ENCODE measurements at regions not wholly inside any gene's neighbourhood (a gene's known extent, or its start where the extent isn't known, plus 50 kb on each side); places are given as distances from the start of the nearest gene placed in this dataset.

DNA sequence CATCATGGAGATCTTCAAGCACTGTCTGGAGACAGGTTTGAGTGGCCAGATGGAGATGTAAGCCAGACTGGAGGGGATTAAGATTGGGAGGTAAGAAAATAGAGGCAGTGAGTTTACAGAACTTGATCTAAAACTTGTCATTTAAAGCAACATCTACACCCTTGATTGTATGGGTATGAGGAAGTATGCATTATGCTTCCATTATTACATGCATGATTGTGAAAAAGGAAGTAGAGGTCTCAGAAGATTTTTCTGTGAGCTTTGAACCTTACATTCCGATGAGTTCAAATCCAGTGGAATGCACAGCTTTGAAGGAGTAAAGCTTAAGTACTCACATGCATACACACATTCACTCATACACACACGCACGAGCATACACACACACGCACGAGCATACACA, 550.8 kb downstream of the MED13L start:
- no peak overlapping the region for H3K9ac ChIP-seq (ENCODE audit: low read depth, low read length)
- no peaks in the 10 kb centered on the region for H3K36me3 ChIP-seq (ENCODE audit: insufficient read depth, low read length)
- no peaks in the 10 kb centered on the region for H3K4me1 ChIP-seq (ENCODE audit: control insufficient read depth, insufficient read depth, low read length)
- no peak overlapping the region for H3K4me3 ChIP-seq (ENCODE audit: low read length)
- H3K27me3 ChIP-seq (ENCODE audit: control insufficient read depth, insufficient read depth, low read length) = peaks cover 9% of the 10 kb centered on the region
- H3K9me3 ChIP-seq (replicated peaks; ENCODE audit: low read length) = no peaks in the 10 kb centered on the region
- no peak overlapping the region for H3K4me2 ChIP-seq (ENCODE audit: low read length)

DNA sequence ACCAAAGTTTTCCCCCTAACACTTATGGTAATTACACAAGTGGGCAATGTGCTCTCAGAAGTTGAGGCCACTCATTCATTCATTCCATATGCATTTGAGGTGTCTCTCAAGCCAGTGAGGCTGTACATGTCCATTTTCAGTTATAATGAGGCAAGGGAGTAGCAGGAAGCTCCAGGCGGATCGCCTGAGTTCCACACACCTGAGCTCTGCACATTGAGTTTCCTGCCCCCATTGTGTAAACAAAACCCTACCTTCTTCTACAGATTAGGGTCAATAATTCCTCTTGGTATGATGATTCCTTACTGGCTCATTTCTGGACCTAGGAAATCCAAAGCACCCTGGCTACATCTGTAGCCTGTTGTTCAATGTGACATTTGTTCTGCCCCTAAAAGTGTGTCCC, 555.3 kb downstream of the MED13L start:
- no peak overlapping the region for H3K4me2 ChIP-seq (ENCODE audit: low read length)
- H3K9ac ChIP-seq (ENCODE audit: low read depth, low read length) = no peak overlapping the region
- no peaks in the 10 kb centered on the region for H3K9me3 ChIP-seq (replicated peaks; ENCODE audit: low read length)
- no peaks in the 10 kb centered on the region for H3K4me1 ChIP-seq (ENCODE audit: control insufficient read depth, insufficient read depth, low read length)
- peaks cover 9% of the 10 kb centered on the region for H3K27me3 ChIP-seq (ENCODE audit: control insufficient read depth, insufficient read depth, low read length)
- H3K4me3 ChIP-seq (ENCODE audit: low read length) = no peak overlapping the region
- H3K36me3 ChIP-seq (ENCODE audit: insufficient read depth, low read length) = no peaks in the 10 kb centered on the region

DNA sequence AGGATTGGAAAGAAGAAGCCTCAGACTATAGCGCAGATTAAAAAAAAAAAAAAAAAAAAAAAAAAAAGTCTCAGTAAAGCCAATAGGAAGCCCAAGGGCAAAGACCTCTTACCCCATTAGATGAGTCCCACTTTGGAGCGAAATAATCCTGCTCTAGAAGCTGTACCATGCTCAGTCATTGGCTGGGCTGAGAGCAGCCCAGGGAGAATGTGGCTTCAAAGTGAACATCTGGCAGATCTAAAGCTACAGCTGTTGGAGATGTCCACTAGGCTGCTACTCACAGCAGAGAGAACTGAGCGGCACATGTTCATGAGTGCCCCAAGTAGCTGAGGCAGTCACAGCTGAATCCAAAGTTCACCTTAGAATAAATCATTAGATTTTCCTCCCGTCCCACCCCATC, 560.9 kb downstream of the MED13L start:
- Histone ChIP-seq H3K27me3 (ENCODE audit: control insufficient read depth, insufficient read depth, low read length) (peaks cover 4% of the 10 kb centered on the region), H3K4me1 (ENCODE audit: control insufficient read depth, insufficient read depth, low read length) (no peaks in the 10 kb centered on the region), H3K9me3 (replicated peaks; ENCODE audit: low read length) (no peaks in the 10 kb centered on the region), H3K9ac (ENCODE audit: low read depth, low read length) (no peak overlapping the region), H3K36me3 (ENCODE audit: insufficient read depth, low read length) (no peaks in the 10 kb centered on the region), H3K4me2 (ENCODE audit: low read length) (no peak overlapping the region), H3K4me3 (ENCODE audit: low read length) (no peak overlapping the region)

DNA sequence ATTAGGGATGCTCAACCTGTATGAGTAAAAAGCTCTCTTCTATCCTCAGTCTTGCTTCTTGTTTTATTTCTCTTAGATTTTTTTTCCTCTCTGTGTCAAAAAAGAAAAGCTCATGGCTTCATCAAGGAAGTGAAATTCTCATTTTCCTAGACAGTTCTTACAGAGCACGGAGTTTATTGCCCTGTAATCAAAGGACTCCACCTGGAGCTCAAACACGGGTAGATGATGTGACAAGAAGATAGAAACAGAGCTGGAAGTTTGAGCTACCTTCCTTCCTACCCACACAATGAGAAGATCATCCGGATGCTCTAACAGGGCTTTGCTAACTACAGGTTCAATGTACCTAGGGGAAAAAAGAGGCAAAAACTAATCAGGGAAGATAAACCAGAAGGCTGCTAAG, 564.8 kb downstream of the MED13L start:
- no peaks in the 10 kb centered on the region for H3K9me3 ChIP-seq (replicated peaks; ENCODE audit: low read length)
- peaks cover 4% of the 10 kb centered on the region for H3K27me3 ChIP-seq (ENCODE audit: control insufficient read depth, insufficient read depth, low read length)
- no peak overlapping the region for H3K4me3 ChIP-seq (ENCODE audit: low read length)
- H3K36me3 ChIP-seq (ENCODE audit: insufficient read depth, low read length) = no peaks in the 10 kb centered on the region
- no peak overlapping the region for H3K9ac ChIP-seq (ENCODE audit: low read depth, low read length)
- no peaks in the 10 kb centered on the region for H3K4me1 ChIP-seq (ENCODE audit: control insufficient read depth, insufficient read depth, low read length)
- H3K4me2 ChIP-seq (ENCODE audit: low read length) = no peak overlapping the region

DNA sequence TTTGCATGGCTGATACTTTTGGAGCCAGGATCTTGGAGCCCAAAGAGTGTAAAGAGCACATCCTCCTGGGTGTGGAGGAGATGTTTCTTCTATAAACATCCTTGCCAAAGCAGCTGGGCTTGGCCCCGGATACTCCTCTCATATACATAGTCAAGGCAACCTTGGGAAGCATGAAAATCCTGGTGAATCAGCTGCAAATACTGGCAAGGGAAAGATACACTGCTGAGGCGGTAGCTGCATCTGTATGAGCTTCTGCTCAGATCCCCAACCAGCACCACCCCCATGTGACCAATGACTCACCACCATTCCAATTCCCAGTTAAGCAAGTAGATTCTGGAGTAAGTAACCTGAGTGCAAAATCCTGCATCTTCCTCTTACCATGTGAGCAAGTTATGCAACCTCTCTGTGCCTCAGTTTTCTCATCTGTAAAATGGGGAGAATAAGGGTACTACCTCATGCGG, 567.4 kb downstream of the MED13L start:
- H3K27me3 ChIP-seq (ENCODE audit: control insufficient read depth, insufficient read depth, low read length) = peaks cover 4% of the 10 kb centered on the region
- H3K4me3 ChIP-seq (ENCODE audit: low read length) = no peak overlapping the region
- H3K9me3 ChIP-seq (replicated peaks; ENCODE audit: low read length) = no peaks in the 10 kb centered on the region
- no peaks in the 10 kb centered on the region for H3K4me1 ChIP-seq (ENCODE audit: control insufficient read depth, insufficient read depth, low read length)
- no peak overlapping the region for H3K4me2 ChIP-seq (ENCODE audit: low read length)
- no peak overlapping the region for H3K9ac ChIP-seq (ENCODE audit: low read depth, low read length)
- no peaks in the 10 kb centered on the region for H3K36me3 ChIP-seq (ENCODE audit: insufficient read depth, low read length)

DNA sequence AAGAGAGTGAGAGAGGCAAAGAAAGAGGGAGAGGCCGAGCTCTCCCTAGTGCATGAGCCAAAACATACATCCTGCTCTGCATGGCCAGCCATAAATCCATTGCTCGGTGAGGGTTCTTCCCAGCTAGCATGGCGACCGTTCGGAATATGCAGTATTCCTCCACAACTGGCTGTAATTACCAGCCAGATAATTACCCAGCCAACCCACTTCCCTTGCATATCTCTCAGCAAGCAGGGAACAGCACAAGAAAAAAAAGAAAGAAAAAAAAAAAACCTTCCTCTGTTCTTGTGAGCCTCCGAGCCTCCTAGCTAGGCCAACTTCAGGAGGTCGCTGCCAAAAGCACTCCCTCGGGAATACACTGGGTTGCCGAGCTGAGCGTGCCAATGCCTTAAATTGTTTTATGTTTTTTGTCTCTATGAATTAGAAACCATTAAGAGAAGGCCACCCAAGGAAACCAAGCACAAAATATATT, 567.9 kb downstream of the MED13L start:
- Histone ChIP-seq H3K27me3 (ENCODE audit: control insufficient read depth, insufficient read depth, low read length) (peaks cover 4% of the 10 kb centered on the region), H3K9ac (ENCODE audit: low read depth, low read length) (no peak overlapping the region), H3K9me3 (replicated peaks; ENCODE audit: low read length) (no peaks in the 10 kb centered on the region), H3K36me3 (ENCODE audit: insufficient read depth, low read length) (no peaks in the 10 kb centered on the region), H3K4me3 (ENCODE audit: low read length) (no peak overlapping the region), H3K4me1 (ENCODE audit: control insufficient read depth, insufficient read depth, low read length) (no peaks in the 10 kb centered on the region), H3K4me2 (ENCODE audit: low read length) (no peak overlapping the region)

DNA sequence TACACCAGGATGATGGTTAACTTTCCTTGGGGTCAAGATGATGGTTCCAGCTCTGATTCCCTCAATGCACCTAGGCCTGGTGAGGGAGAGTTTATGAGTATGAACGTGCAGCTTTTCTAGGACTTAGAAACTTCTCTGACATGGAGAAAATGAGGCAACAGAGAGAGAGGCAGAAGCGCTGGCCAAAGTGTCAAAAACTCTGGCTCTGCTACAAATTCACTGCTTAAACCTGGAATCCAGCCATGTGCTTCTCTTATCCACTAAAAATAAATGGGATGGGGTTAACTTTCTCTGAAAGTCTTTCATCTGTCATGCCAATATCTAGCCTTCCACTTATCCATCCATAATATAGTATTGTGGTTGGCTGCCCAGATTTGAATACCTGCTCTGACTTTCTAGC, 568.7 kb downstream of the MED13L start:
- H3K4me2 ChIP-seq (ENCODE audit: low read length) = no peak overlapping the region
- no peak overlapping the region for H3K9ac ChIP-seq (ENCODE audit: low read depth, low read length)
- no peaks in the 10 kb centered on the region for H3K4me1 ChIP-seq (ENCODE audit: control insufficient read depth, insufficient read depth, low read length)
- no peaks in the 10 kb centered on the region for H3K9me3 ChIP-seq (replicated peaks; ENCODE audit: low read length)
- H3K27me3 ChIP-seq (ENCODE audit: control insufficient read depth, insufficient read depth, low read length) = peaks cover 4% of the 10 kb centered on the region
- no peaks in the 10 kb centered on the region for H3K36me3 ChIP-seq (ENCODE audit: insufficient read depth, low read length)
- H3K4me3 ChIP-seq (ENCODE audit: low read length) = no peak overlapping the region

DNA sequence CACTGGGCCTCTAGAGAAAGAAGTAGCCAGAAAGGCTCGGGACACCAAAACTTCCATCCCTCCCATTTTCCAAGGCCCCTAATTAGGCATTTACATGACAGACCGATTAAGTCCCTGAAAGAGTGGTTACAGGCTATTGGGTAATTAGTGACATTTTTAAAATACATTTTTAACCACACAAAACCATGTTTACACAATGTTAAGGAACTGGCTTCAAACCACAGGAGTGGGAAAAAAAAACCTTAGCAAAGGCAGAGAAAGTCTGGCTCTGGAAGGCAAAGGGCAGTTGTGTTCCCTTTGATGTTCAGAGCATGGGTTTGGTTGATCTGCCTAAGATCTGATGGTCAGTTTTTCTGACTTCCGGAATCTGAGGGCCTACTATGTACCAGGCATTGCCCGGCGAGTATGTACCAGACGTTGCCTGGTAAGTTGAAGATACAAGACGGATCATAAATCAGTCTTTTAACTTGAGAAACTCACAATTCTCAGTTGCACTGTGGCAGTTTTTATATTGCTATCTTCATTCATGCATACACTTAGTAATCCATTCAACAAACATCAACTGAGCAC, 576.5 kb downstream of the MED13L start:
- Histone ChIP-seq H3K27me3 (ENCODE audit: control insufficient read depth, insufficient read depth, low read length) (peaks cover 9% of the 10 kb centered on the region), H3K4me2 (ENCODE audit: low read length) (no peak overlapping the region), H3K9me3 (replicated peaks; ENCODE audit: low read length) (no peaks in the 10 kb centered on the region), H3K4me1 (ENCODE audit: control insufficient read depth, insufficient read depth, low read length) (no peaks in the 10 kb centered on the region), H3K36me3 (ENCODE audit: insufficient read depth, low read length) (no peaks in the 10 kb centered on the region), H3K4me3 (ENCODE audit: low read length) (no peak overlapping the region), H3K9ac (ENCODE audit: low read depth, low read length) (no peak overlapping the region)

DNA sequence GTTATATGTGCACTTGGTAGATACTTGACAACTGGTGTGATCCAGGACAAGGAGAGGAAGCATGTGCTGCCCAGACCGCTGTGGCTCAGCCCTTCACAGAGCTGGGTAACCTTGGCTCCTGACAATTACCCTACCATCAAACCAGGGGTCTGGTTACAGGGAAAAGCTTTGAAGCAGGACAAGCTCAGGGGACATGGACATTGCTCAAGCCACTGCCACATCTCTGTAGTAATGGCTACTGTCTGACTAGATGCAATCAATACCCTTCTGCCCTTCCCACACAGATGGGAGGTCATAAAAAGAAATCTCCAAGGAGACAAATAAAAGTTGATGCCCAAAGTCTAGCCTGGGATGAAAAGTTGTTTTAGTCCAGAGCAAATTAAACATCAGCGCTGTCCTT, 577.4 kb downstream of the MED13L start:
- no peak overlapping the region for H3K4me2 ChIP-seq (ENCODE audit: low read length)
- no peaks in the 10 kb centered on the region for H3K9me3 ChIP-seq (replicated peaks; ENCODE audit: low read length)
- no peak overlapping the region for H3K4me3 ChIP-seq (ENCODE audit: low read length)
- H3K27me3 ChIP-seq (ENCODE audit: control insufficient read depth, insufficient read depth, low read length) = peaks cover 9% of the 10 kb centered on the region
- H3K36me3 ChIP-seq (ENCODE audit: insufficient read depth, low read length) = no peaks in the 10 kb centered on the region
- no peak overlapping the region for H3K9ac ChIP-seq (ENCODE audit: low read depth, low read length)
- H3K4me1 ChIP-seq (ENCODE audit: control insufficient read depth, insufficient read depth, low read length) = no peaks in the 10 kb centered on the region

DNA sequence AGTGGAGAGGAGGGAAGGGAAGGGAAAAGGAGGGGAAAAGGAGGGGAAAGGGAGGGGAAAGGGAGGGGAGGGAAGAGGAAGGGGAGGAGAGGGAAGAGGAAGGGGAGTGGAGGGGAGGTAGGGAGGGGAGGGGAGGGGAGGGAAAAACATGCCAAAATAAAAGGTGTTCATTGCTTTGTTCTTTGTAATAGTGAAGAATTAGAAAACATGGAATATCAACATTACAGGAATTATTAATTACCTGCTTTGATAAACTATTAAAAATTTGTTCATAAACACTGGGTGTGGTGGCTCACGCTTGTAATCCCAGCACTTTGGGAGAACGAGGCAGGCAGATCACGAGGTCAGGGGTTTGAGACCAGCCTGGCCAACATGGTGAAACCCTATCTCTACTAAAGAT, 579.2 kb downstream of the MED13L start:
- no peak overlapping the region for H3K4me3 ChIP-seq (ENCODE audit: low read length)
- H3K36me3 ChIP-seq (ENCODE audit: insufficient read depth, low read length) = no peaks in the 10 kb centered on the region
- no peaks in the 10 kb centered on the region for H3K4me1 ChIP-seq (ENCODE audit: control insufficient read depth, insufficient read depth, low read length)
- no peaks in the 10 kb centered on the region for H3K9me3 ChIP-seq (replicated peaks; ENCODE audit: low read length)
- no peak overlapping the region for H3K9ac ChIP-seq (ENCODE audit: low read depth, low read length)
- H3K4me2 ChIP-seq (ENCODE audit: low read length) = no peak overlapping the region
- peaks cover 6% of the 10 kb centered on the region for H3K27me3 ChIP-seq (ENCODE audit: control insufficient read depth, insufficient read depth, low read length)

DNA sequence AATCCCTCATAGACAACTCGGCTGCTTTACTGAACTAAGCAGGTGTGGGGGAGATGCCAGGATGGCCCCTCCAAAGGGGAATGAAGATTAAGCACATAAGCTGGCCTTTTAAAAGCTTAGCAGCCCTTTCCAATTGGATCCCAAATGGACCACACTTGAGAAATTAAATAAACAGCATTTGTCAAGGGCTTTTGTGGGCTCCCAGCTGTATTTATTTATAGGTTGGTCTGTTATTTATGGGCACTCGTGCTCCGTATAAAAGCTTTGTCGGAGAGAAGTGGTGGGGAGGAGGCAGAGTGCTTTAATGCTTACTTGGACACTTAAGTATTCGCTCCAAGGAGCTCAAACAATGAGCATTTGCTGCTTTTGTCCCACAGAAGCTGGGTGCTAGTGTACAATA, 580.2 kb downstream of the MED13L start:
- Histone ChIP-seq H3K36me3 (ENCODE audit: insufficient read depth, low read length) (no peaks in the 10 kb centered on the region), H3K27me3 (ENCODE audit: control insufficient read depth, insufficient read depth, low read length) (peaks cover 6% of the 10 kb centered on the region), H3K9me3 (replicated peaks; ENCODE audit: low read length) (no peaks in the 10 kb centered on the region), H3K4me1 (ENCODE audit: control insufficient read depth, insufficient read depth, low read length) (no peaks in the 10 kb centered on the region), H3K4me2 (ENCODE audit: low read length) (no peak overlapping the region), H3K4me3 (ENCODE audit: low read length) (no peak overlapping the region), H3K9ac (ENCODE audit: low read depth, low read length) (no peak overlapping the region)

DNA sequence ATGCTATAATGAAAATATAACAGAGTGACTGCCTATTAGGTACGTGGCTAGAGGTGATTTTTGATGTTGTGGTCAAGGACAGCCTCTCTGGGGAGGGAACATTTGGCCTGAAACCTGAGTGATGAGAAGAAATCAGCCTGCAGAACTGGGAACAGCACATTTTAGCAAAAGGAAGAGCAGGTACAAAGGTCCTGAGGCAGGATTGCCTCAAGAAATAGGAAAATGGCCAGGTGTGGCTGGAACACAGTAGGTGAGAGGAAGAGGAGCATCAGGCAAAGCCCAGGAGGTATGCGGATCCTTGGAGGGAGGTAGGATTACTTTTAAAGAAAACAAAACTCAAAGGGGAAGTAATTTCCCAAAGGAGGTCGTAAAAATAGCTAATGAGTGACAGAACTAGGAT, 582.9 kb downstream of the MED13L start:
- H3K4me1 ChIP-seq (ENCODE audit: control insufficient read depth, insufficient read depth, low read length) = no peaks in the 10 kb centered on the region
- H3K4me3 ChIP-seq (ENCODE audit: low read length) = no peak overlapping the region
- H3K36me3 ChIP-seq (ENCODE audit: insufficient read depth, low read length) = no peaks in the 10 kb centered on the region
- no peak overlapping the region for H3K9ac ChIP-seq (ENCODE audit: low read depth, low read length)
- peaks cover 6% of the 10 kb centered on the region for H3K27me3 ChIP-seq (ENCODE audit: control insufficient read depth, insufficient read depth, low read length)
- no peak overlapping the region for H3K4me2 ChIP-seq (ENCODE audit: low read length)
- no peaks in the 10 kb centered on the region for H3K9me3 ChIP-seq (replicated peaks; ENCODE audit: low read length)

Data from skeletal muscle satellite cell (primary cell).